ENCODE measurements at regions not wholly inside any gene's neighbourhood (a gene's known extent, or its start where the extent isn't known, plus 50 kb on each side); places are given as distances from the start of the nearest gene placed in this dataset.

GRCh38 chr5:17077440-17078233 lies 139.8 kb upstream of the BASP1 start:
- no peak for TF ChIP-seq SUZ12 (IDR thresholded peaks at IDR 0.05; ENCODE audit: extremely low read depth, insufficient read depth, insufficient read length)
- no peak for TF ChIP-seq ZNF274 (IDR thresholded peaks at IDR 0.05; ENCODE audit: low read depth, low read length)
